ENCODE measurements at regions not wholly inside any gene's neighbourhood (a gene's known extent, or its start where the extent isn't known, plus 50 kb on each side); places are given as distances from the start of the nearest gene placed in this dataset.

GRCh38 chr6:79296211-79296610 lies 61.7 kb upstream of the HMGN3 start:
- ATAC-seq (no peak), DNase-seq (no peak)
- no peak overlapping the region for H3K4me3 ChIP-seq
- H3K4me1 ChIP-seq: no peaks in the 10 kb centered on the region
- H3K9me3 ChIP-seq: no peaks in the 10 kb centered on the region
- WGBS (ENCODE audit: insufficient coverage, low coverage, low lambda C conversion rate, missing lambda C conversion rate): 44% methylated on average over 1 of the region's 1 CpG
- TF ChIP-seq POLR2A (IDR thresholded peaks at IDR 0.05): no peak
- TF ChIP-seq, protein P1, sequence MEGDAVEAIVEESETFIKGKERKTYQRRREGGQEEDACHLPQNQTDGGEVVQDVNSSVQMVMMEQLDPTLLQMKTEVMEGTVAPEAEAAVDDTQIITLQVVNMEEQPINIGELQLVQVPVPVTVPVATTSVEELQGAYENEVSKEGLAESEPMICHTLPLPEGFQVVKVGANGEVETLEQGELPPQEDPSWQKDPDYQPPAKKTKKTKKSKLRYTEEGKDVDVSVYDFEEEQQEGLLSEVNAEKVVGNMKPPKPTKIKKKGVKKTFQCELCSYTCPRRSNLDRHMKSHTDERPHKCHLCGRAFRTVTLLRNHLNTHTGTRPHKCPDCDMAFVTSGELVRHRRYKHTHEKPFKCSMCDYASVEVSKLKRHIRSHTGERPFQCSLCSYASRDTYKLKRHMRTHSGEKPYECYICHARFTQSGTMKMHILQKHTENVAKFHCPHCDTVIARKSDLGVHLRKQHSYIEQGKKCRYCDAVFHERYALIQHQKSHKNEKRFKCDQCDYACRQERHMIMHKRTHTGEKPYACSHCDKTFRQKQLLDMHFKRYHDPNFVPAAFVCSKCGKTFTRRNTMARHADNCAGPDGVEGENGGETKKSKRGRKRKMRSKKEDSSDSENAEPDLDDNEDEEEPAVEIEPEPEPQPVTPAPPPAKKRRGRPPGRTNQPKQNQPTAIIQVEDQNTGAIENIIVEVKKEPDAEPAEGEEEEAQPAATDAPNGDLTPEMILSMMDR (IDR thresholded peaks at IDR 0.05): no peak
- no peaks in the 10 kb centered on the region for H3K27me3 ChIP-seq
- H3K27ac ChIP-seq: no peak overlapping the region
- no peaks in the 10 kb centered on the region for H3K36me3 ChIP-seq
- intact Hi-C loops (cut with DNase I): no loop called here

Small RNA genes in the stretch of these regions (small RNA-seq; reads per million reads assigned to genes)
- 0 reads per million in 2 experiments for gene AL078601.1
- 0 reads per million in 2 experiments for gene RF00019

Measured in right lobe of liver (tissue), 6 donors.